ENCODE measurements at regions not wholly inside any gene's neighbourhood (a gene's known extent, or its start where the extent isn't known, plus 50 kb on each side); places are given as distances from the start of the nearest gene placed in this dataset.
"Not testable (repeated sequence)": the region's sequence is repeated elsewhere in the genome, so short reads cannot be mapped to it uniquely, and the experiment has no call there.

DNA sequence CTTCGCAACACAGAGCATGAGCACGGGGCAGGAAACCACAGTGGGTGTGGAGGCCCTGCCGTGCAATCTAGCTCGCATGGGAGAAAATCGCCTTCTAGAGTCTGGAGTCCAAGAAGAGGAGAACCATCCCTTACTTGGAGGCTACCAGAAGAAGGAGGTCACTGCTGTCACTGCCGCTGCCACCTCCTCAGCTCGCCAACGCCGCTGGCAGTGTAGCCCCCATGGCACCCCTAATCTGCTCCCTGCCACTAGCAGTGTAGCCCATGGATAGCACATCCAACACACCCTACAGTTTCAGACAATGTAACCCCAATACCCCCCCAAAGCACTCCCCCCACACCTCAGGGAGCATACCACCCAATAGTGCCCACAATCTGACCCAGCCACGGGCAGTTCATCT lies 438.0 kb upstream of the ZNF337 start:
- Histone ChIP-seq H3K36me3 (ENCODE audit: control insufficient read depth in 2 of 2, extremely low read depth in 1 of 2, insufficient read depth in 2 of 2, low read length in 2 of 2) (no peaks in the 10 kb centered on the region), H3K9me1 (replicated peaks; ENCODE audit: control insufficient read depth, extremely low read depth, insufficient read depth, low read length) (no peaks in the 10 kb centered on the region), H3K4me3 (replicated peaks in 1 of 3; ENCODE audit: insufficient read depth in 1 of 3, low read depth in 1 of 3, low read length in 3 of 3) (no peak overlapping the region), H3K79me2 (ENCODE audit: control insufficient read depth, insufficient read depth, low read length) (no peaks in the 10 kb centered on the region), H4K20me1 (replicated peaks; ENCODE audit: control insufficient read depth, extremely low read depth, insufficient read depth, low read length) (no peaks in the 10 kb centered on the region), H3K4me1 (ENCODE audit: control insufficient read depth, extremely low read depth, insufficient read depth, low read length) (no peaks in the 10 kb centered on the region), H3K9me3 (replicated peaks; ENCODE audit: control insufficient read depth, insufficient read depth, low read length) (no peaks in the 10 kb centered on the region), H3K27me3 (ENCODE audit: control insufficient read depth in 2 of 2, insufficient read depth in 2 of 2, low read length in 2 of 2) (no peaks in the 10 kb centered on the region), H3K27ac (ENCODE audit: insufficient read depth, low read depth, low read length) (no peak overlapping the region), H3K4me2 (ENCODE audit: insufficient read depth, low read length) (no peak overlapping the region), H2AFZ (ENCODE audit: low read depth, low read length) (no peak overlapping the region), H3K9ac (replicated peaks; ENCODE audit: extremely low read depth, insufficient read depth, low read length) (no peak overlapping the region)
- no peak for FAIRE-seq
- dilution Hi-C loops (cut with MboI; ENCODE audit: extremely low pct_ligation_motif_present, low sequenced_read_pairs) (no loop called here), intact Hi-C loops (cut with micrococcal nuclease) (no loop called here)
- no peak for DNase-seq (ENCODE audit: low read depth, low spot score)
- TF ChIP-seq POLR2A (IDR thresholded peaks at IDR 0.05; ENCODE audit: low read depth, low read length) (no peak), FOS (IDR thresholded peaks at IDR 0.05; ENCODE audit: borderline replicate concordance, insufficient read depth, low read length) (no peak), POLR2AphosphoS5 (IDR thresholded peaks at IDR 0.05; ENCODE audit: insufficient read depth, low read depth, low read length) (no peak)
- BruUV-seq (replicated peaks): no TSS peak
- CTCF ChIA-PET: no interaction called here
- POLR2A ChIA-PET: no interaction called here

GRCh38 chr20:26133794-26134193 lies 437.1 kb upstream of the ZNF337 start:
- dilution Hi-C loops (cut with MboI; ENCODE audit: extremely low pct_ligation_motif_present, low sequenced_read_pairs); H3K9ac ChIP-seq (replicated peaks; ENCODE audit: extremely low read depth, insufficient read depth, low read length); CTCF ChIA-PET: not testable (repeated sequence)

GRCh38 chr20:26120920-26121319 lies 424.3 kb upstream of the ZNF337 start:
- H3K9me3 ChIP-seq (replicated peaks; ENCODE audit: control insufficient read depth, insufficient read depth, low read length); H3K79me2 ChIP-seq (ENCODE audit: control insufficient read depth, insufficient read depth, low read length); H3K36me3 ChIP-seq (ENCODE audit: control insufficient read depth in 2 of 2, extremely low read depth in 1 of 2, insufficient read depth in 2 of 2, low read length in 2 of 2); intact Hi-C loops (cut with micrococcal nuclease); H3K4me3 ChIP-seq (replicated peaks in 1 of 3; ENCODE audit: insufficient read depth in 1 of 3, low read depth in 1 of 3, low read length in 3 of 3); CTCF ChIA-PET; H3K4me1 ChIP-seq (ENCODE audit: control insufficient read depth, extremely low read depth, insufficient read depth, low read length); BruUV-seq (replicated peaks); FAIRE-seq; dilution Hi-C loops (cut with MboI; ENCODE audit: extremely low pct_ligation_motif_present, low sequenced_read_pairs); H3K4me2 ChIP-seq (ENCODE audit: insufficient read depth, low read length); H2AFZ ChIP-seq (ENCODE audit: low read depth, low read length); H3K27ac ChIP-seq (ENCODE audit: insufficient read depth, low read depth, low read length); DNase-seq (ENCODE audit: low read depth, low spot score); POLR2A ChIA-PET; H3K27me3 ChIP-seq (ENCODE audit: control insufficient read depth in 2 of 2, insufficient read depth in 2 of 2, low read length in 2 of 2); H3K9ac ChIP-seq (replicated peaks; ENCODE audit: extremely low read depth, insufficient read depth, low read length); H4K20me1 ChIP-seq (replicated peaks; ENCODE audit: control insufficient read depth, extremely low read depth, insufficient read depth, low read length); H3K9me1 ChIP-seq (replicated peaks; ENCODE audit: control insufficient read depth, extremely low read depth, insufficient read depth, low read length): not testable (repeated sequence)

More at GRCh38 chr20:26133794-26134193, 437.1 kb upstream of the ZNF337 start:
- intact Hi-C loops (cut with micrococcal nuclease); H3K4me3 ChIP-seq (replicated peaks in 1 of 3; ENCODE audit: insufficient read depth in 1 of 3, low read depth in 1 of 3, low read length in 3 of 3); H2AFZ ChIP-seq (ENCODE audit: low read depth, low read length); H4K20me1 ChIP-seq (replicated peaks; ENCODE audit: control insufficient read depth, extremely low read depth, insufficient read depth, low read length); H3K27ac ChIP-seq (ENCODE audit: insufficient read depth, low read depth, low read length); H3K27me3 ChIP-seq (ENCODE audit: control insufficient read depth in 2 of 2, insufficient read depth in 2 of 2, low read length in 2 of 2); DNase-seq (ENCODE audit: low read depth, low spot score); H3K36me3 ChIP-seq (ENCODE audit: control insufficient read depth in 2 of 2, extremely low read depth in 1 of 2, insufficient read depth in 2 of 2, low read length in 2 of 2); H3K4me2 ChIP-seq (ENCODE audit: insufficient read depth, low read length); H3K9me3 ChIP-seq (replicated peaks; ENCODE audit: control insufficient read depth, insufficient read depth, low read length); H3K4me1 ChIP-seq (ENCODE audit: control insufficient read depth, extremely low read depth, insufficient read depth, low read length); POLR2A ChIA-PET; H3K9me1 ChIP-seq (replicated peaks; ENCODE audit: control insufficient read depth, extremely low read depth, insufficient read depth, low read length); FAIRE-seq; BruUV-seq (replicated peaks); H3K79me2 ChIP-seq (ENCODE audit: control insufficient read depth, insufficient read depth, low read length): not testable (repeated sequence)

GRCh38 chr20:26094498-26094897 lies 397.8 kb upstream of the ZNF337 start:
- POLR2A ChIA-PET; H3K9me3 ChIP-seq (replicated peaks; ENCODE audit: control insufficient read depth, insufficient read depth, low read length); dilution Hi-C loops (cut with MboI; ENCODE audit: extremely low pct_ligation_motif_present, low sequenced_read_pairs): not testable (repeated sequence)

More at GRCh38 chr20:26094498-26094897, 397.8 kb upstream of the ZNF337 start:
- intact Hi-C loops (cut with micrococcal nuclease); H3K27me3 ChIP-seq (ENCODE audit: control insufficient read depth in 2 of 2, insufficient read depth in 2 of 2, low read length in 2 of 2); H3K79me2 ChIP-seq (ENCODE audit: control insufficient read depth, insufficient read depth, low read length); FAIRE-seq; H3K4me2 ChIP-seq (ENCODE audit: insufficient read depth, low read length); H3K36me3 ChIP-seq (ENCODE audit: control insufficient read depth in 2 of 2, extremely low read depth in 1 of 2, insufficient read depth in 2 of 2, low read length in 2 of 2); H3K4me1 ChIP-seq (ENCODE audit: control insufficient read depth, extremely low read depth, insufficient read depth, low read length); DNase-seq (ENCODE audit: low read depth, low spot score); H2AFZ ChIP-seq (ENCODE audit: low read depth, low read length); H3K9ac ChIP-seq (replicated peaks; ENCODE audit: extremely low read depth, insufficient read depth, low read length); H3K27ac ChIP-seq (ENCODE audit: insufficient read depth, low read depth, low read length); H3K9me1 ChIP-seq (replicated peaks; ENCODE audit: control insufficient read depth, extremely low read depth, insufficient read depth, low read length); BruUV-seq (replicated peaks); H3K4me3 ChIP-seq (replicated peaks in 1 of 3; ENCODE audit: insufficient read depth in 1 of 3, low read depth in 1 of 3, low read length in 3 of 3); H4K20me1 ChIP-seq (replicated peaks; ENCODE audit: control insufficient read depth, extremely low read depth, insufficient read depth, low read length); CTCF ChIA-PET: not testable (repeated sequence)
